ENCODE measurements at regions not wholly inside any gene's neighbourhood (a gene's known extent, or its start where the extent isn't known, plus 50 kb on each side); places are given as distances from the start of the nearest gene placed in this dataset.

DNA sequence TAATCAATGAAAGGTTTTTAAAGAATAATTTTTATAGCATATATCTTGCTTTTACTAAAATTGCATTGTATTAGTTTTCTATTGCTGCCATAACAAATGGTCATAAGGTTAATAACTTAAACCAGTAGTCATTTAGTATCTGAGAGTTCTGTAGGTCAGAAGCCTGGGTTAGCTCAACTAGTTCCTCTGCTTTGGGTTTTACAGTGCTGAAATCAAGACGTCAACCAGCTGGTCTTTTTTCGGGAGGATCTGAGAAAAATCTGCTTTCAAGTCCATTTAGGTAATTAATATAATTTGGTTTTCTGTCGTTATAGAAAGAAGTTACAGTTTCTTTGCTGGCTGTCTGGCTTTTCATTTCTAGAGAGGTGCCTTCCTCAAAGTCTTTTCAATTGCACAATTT is 577.7 kb downstream of the MRPL39 start:
- no peak for DNase-seq (ENCODE audit: low read depth in 2 of 2)

DNA sequence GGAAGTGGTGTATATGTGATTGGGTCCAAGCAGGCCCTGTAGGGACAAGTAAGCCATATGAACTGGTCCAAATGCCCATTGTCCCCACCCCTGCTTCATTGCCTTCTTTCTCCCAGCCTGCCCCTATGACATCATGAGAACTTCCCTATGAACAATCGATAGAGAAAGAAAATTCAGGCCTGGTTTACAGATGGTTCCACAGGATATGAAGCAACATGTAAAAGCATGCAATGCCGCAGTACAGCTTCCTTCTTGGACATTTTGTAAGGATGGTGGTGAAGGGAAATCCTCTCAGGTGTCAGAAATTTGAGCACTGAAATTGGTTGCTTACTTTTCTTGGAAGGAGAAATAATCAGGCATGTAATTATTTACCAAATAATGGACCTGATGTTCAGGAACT is 581.7 kb downstream of the MRPL39 start:
- no peak for DNase-seq (ENCODE audit: low read depth in 2 of 2)

- no peak for DNase-seq (ENCODE audit: low read depth in 2 of 2)
Observed at GRCh38 chr21:25024639-25025038, 582.6 kb downstream of the MRPL39 start.

- no peak for DNase-seq (ENCODE audit: low read depth in 2 of 2)
Observed at GRCh38 chr21:25005388-25005787, 601.9 kb downstream of the MRPL39 start.

DNA sequence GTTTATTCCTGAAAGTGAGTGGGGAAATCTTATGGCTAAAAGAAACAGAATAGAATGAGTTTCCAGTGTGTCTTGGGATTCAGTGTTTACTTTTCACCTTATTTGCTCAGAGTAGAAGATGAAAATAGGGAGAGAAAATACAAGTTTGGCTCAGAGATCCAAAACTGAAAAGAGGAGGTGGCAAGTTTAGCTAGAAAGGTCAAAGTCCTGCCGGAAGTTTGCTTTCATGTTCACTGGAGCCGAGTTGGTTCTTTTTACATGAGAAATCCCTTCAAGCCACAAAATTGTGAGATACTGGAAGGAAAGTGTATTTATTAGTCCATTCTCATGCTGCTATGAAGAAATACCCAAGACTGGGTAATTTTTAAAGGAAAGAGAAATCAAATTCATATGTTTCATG is 604.6 kb downstream of the MRPL39 start:
- DNase-seq (ENCODE audit: low read depth in 2 of 2): no peak

DNA sequence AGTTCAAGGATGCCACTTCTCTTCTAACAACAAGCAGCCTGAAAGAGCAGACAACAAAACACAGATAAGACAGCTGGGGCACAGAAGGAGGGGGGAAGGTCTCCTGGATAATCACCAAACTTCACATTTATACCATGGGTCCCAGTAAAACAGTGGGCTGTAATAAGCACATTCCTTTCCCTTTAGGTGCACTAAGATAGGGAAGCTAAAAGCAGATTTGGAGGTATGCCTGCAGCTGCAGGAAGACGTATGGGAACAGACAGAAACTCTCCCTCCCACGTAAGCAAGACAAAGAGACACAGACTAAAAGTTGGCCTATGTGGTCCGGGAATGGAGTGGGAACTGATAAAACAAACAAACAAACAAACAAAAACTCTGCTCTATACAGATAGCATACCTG is 612.1 kb downstream of the MRPL39 start:
- DNase-seq (ENCODE audit: low read depth in 2 of 2): no peak

DNA sequence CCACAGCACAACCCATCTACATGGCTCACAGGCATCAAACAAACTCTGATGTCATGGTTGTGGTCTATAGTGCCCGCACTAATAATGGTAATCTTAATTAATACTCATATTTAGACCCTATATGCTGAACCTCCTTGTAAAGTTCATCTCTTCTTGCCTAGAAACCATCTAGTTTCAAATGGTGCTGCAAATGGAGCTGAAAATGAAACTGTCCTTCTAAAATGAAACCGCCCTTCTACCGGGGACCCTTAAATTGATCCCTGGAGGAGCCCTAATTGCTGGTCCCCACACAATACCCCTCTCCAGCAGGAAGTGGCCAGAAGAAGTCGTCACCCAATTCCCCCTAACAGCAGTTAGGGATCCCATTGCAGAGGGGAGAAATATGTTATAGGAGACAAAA is 612.6 kb downstream of the MRPL39 start:
- DNase-seq (ENCODE audit: low read depth in 2 of 2): no peak

DNA sequence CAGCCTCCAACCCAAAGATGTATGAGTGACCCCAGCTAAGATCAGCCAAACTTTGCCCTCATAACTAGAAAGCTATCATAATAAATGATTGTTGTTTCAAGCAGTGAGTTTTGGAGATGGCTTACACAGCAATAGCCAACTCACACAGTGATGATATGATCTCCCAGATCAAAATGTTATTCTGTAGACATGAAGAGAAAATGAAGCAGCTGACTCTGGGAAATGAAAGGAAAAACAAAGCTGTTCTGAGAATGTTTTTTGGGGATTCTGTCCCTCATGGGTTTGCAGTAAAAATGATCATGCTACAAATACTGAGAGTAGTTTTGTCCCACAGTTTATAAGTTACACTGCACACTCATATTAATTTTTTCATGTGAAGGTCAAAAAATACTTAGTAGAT is 617.8 kb downstream of the MRPL39 start:
- no peak for DNase-seq (ENCODE audit: low read depth in 2 of 2)

GRCh38 chr21:24988941-24989340 is 618.3 kb downstream of the MRPL39 start:
- DNase-seq (ENCODE audit: low read depth in 2 of 2): no peak

GRCh38 chr21:24976238-24976637 is 631.0 kb downstream of the MRPL39 start:
- no peak for DNase-seq (ENCODE audit: low read depth in 2 of 2)

DNA sequence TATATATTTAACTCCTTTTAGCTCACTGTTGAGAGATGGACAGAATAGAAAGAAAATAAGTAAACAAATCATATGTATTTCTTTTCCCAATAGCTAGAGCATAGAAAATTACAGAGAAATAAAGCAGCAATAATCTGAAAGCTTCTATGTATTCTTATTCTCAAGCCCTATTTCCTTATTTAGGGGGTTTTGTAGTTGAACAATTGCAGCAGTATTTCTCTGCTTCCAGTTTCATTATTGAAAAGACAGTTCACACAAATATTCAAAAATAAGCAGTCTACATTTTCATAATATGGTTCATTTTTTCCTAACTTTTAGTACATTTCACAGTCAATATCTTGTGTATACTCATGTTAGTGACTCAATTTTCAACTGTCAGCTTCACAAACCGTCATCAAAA is 638.2 kb downstream of the MRPL39 start:
- no peak for DNase-seq (ENCODE audit: low read depth in 2 of 2)

DNA sequence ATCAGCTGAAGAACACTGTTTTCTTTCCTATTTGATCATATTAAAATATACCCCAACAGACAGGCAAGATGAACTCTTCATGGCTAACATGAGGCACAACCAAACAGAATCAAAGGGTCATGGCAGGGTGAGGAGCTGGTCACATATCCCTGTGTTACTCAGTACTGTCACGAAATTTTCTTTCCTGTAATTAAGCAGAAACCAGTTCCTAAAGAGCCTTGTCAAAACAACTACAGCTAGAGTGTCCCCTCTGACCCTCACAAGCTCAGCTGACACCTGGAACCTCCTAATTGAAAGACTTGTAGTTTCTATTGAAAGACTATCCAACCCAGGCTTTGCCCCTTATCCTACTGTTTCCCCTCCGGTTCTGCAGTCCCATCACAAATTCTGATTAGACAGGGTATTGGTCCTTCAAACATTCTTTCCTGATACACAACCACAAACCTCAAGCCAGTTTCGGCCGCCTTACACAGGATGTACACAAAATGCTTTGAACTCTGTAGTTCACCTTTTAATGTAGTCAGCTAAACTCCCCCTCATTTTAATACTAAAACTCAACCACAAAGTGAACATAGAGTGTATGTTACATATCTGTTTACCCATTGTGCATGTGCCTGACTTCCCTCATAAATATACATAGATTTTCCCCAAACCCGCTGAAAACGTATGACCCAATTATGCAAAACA is 651.9 kb downstream of the MRPL39 start:
- no peak for DNase-seq (ENCODE audit: low read depth in 2 of 2)

- no peak for DNase-seq (ENCODE audit: low read depth in 2 of 2)
Observed at GRCh38 chr21:24948186-24948585, 659.1 kb downstream of the MRPL39 start.

DNA sequence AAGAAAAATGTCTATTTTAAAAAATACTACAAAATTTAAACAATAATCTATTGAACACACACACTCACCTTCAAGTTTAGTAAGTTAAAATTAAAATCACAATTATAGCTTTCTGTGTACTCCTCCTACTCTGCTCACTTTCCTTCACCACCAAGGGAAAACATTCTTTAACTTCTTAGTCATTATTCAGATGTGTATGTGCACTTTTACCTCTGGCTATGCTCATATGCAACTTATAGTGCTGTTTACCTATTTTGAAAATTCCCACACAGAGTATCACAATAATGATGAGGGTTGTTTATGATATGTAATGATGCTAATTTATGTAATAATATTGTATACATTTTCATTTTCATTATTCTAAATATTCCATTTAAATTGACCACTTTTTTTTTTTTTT is 661.4 kb downstream of the MRPL39 start:
- DNase-seq (ENCODE audit: low read depth in 2 of 2): no peak

DNA sequence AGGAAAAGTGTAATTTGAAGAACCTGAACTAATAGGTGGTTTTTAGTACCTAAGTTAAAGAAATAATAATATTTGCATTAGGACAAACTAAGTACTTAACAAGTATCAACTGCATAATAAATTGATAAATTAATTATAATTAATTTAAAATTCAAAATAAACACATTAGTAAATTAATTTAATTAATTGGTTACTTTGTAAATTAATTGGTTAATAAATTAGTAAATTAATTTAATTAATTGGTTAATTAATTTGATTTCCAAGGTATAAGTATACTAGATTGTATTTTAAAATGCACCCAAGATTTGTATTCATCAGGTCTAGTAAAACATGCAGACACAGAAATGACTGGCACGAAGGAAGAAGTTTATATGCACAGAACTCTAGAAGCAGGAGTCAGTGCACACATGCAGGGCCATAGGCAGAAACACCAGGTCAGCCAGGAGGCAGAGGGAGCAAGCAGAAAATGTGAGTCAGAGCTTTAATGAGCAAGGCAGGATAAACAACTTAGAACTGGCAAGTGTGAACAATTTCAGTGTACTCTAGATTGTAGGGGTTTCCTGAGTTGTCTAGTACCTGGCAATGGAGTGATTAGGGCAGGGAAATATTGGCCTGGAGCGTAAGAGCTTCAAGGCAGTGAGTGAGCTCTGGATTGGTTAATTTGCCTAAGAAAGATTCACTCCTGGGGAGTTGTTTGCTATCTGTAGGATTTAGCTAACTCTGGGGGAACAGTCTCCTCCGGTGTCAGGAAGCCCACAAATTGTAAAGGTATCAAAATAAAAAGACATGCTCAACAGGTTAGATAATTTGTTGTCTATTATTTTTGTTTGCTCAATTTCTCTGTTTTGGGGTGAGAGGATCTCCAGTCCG is 665.7 kb downstream of the MRPL39 start:
- DNase-seq (ENCODE audit: low read depth in 2 of 2): no peak

DNA sequence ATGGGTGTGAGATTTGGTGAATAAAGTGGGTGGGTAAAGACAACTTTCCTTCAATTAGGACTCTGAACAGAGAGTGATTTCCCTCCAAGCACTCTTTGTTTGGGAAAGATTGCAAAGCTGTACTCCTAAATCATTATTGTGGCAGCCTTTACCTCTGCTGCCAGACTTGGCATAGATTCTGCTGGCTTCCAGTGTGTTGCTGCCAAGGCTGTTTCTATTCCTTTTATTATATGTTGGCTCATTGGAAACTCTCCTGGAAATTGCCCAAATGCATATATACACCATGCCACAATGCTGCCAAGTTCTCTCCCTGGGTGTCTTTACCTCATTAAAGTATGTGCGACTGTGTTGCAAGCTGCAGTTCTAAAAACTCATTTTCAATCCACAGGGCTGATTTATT is 668.0 kb downstream of the MRPL39 start:
- DNase-seq (ENCODE audit: low read depth in 2 of 2): no peak

DNA sequence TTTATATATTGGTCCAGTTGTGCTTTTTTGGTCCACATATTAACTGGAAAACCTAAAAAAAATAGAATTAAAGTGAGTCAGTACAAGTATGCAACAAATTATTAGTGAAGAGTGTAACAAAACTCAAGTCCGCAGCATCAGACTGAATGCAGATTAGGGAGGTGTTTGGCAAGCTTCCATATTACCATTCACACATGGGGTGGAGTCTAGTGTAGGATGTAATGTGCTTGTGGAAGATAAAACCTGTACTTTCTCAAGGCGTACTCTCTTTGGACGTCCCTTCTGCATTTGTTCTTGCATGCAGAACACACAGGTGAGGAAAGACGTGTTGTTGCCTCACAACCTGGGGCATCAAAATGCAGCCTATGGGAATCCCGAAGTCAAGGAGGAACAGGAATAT is 668.7 kb downstream of the MRPL39 start:
- DNase-seq (ENCODE audit: low read depth in 2 of 2): no peak

GRCh38 chr21:24935991-24936390 is 671.3 kb downstream of the MRPL39 start:
- no peak for DNase-seq (ENCODE audit: low read depth in 2 of 2)

GRCh38 chr21:24910591-24910990 is 696.7 kb downstream of the MRPL39 start:
- DNase-seq (ENCODE audit: low read depth in 2 of 2): no peak

DNA sequence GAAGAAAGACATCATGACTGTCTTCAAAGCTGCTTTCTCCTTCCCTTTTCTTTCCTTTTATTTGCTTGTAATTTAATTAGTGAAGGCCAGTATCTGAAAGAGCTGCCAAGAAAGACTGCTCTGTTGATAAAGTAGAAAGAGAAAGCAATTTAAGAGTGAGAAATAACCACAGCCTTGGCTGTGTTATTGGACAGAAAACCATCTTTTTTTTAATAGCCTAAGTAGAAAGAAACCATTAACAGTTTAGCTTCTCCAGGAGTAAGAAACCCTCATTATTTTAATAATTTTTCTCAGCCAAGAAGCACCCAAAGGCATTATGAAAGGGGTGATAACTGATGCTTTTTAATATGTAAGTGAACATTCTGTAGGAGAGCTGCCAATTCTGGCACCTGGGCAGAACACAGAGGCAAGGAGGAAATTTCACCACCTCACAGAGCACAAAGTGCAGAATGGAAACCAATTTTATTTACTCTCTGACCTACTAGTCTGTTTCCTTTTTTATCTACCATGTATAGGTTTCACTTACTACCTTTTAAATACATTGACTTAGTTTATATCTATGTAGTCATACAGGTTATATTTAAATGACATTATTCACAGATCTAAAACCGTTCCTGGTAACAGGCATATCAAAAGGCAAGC is 703.2 kb downstream of the MRPL39 start:
- DNase-seq (ENCODE audit: low read depth in 2 of 2): no peak

DNA sequence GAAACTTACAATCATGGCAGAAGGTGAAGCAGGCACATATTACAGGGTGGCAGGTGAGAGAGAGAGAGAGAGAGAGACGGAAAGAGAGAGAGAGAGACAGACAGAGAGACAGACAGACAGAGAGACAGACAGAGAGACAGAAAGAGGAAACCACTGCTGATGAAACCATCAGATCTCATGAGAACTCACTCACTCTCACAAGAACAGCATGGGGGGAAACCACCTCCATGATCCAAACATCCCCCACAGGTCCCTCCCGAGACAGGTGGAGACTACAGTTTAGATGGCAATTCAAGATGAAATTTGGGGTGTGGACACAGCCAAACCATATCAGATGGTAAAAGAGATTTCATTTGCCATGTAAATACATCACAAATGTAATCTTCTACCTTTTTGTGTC is 708.1 kb downstream of the MRPL39 start:
- DNase-seq (ENCODE audit: low read depth in 2 of 2): no peak

GRCh38 chr21:24897883-24898282 is 709.4 kb downstream of the MRPL39 start:
- DNase-seq (ENCODE audit: low read depth in 2 of 2): no peak

DNA sequence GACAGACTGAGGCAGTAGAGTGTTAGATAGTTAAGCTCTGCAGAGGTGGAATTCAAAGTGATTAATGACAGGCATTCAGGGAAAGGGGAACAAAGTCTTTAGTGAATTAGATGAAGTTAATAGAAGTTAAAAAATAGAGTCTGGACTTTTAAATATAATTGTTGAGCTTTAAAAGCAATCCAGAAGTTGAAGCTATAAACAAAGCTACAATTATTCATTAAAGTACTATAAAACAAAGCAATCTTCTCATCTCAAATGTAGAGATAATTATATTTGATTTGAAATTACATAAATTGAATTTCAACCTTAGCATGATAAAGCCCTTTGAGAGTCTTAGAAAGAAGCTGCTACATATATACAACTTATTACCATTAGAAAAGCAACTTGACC is 710.6 kb downstream of the MRPL39 start:
- no peak for DNase-seq (ENCODE audit: low read depth in 2 of 2)
